HepG2 (cell line): ENCODE measurements at regions not wholly inside any gene's neighbourhood (a gene's known extent, or its start where the extent isn't known, plus 50 kb on each side); places are given as distances from the start of the nearest gene placed in this dataset.

Source experiments
- ATAC-seq: fragments of 200-7000 bp; cut with Tn5 transposase; 3 replicates; pipeline ENCODE4 v1.9.1; 2020; ENCODE audit warnings: mild to moderate bottlenecking, moderate library complexity
- BruUV-seq: library from RNA; stranded (reverse); fragments of 400-500 nt; replicated peaks from 2 replicates; lab custom pipeline; 2021; lab: Mats Ljungman, UMichigan
- CTCF ChIA-PET: fragments of 300-600 bp; formaldehyde crosslinking; extraction: SDS; loops from one replicate; lab custom pipeline; 2021; ENCODE audit warnings: low total read pairs, inconsistent platforms, low intra/inter-chr PET ratio; lab: Yijun Ruan, JAX
- POLR2A ChIA-PET: fragments of 350-600 bp; sonication (Branson Sonifier 250); formaldehyde crosslinking; loops from one replicate; lab custom pipeline; 2020; ENCODE audit warnings: antibody characterized with exemption, inconsistent platforms; lab: Yijun Ruan, JAX
- DNase-seq: peaks from one replicate; pipeline ENCODE4 v3.0.0-alpha.2; 2015; ENCODE audit warnings: low spot score
- FAIRE-seq: peaks from 3 replicates; lab custom pipeline; 2011; peaks lifted over from hg19 to GRCh38; lab: Jason Lieb, UNC
- H2AFZ ChIP-seq: one replicate; pipeline ENCODE4 v1.6.1; 2011; ENCODE audit warnings: low read length, inconsistent platforms
- H3K27ac ChIP-seq: fragments of 300-600 bp; 3 replicates; pipeline ENCODE4 v1.8.0; 2011; ENCODE audit warnings: mixed run types, mild to moderate bottlenecking, mixed read lengths, low read length, inconsistent platforms; ENCODE audit not compliant: insufficient read depth; ENCODE audit errors: extremely low read length
- H3K27me3 ChIP-seq, 2 experiments: fragments of 200-600 bp in 1 of 2; 2 replicates in 1 of 2; 3 replicates in 1 of 2; pipeline versions ENCODE4 v1.6.0 to v1.8.0; 2011; ENCODE audit warnings: low read length in 2 of 2, mild to moderate bottlenecking in 2 of 2, moderate library complexity in 2 of 2, inconsistent platforms in 1 of 2; ENCODE audit not compliant: insufficient read depth in 2 of 2, control insufficient read depth in 1 of 2
- H3K36me3 ChIP-seq, 2 experiments: fragments of 200-600 bp in 1 of 2; replicated peaks in 1 of 2; 2 replicates in 1 of 2; 3 replicates in 1 of 2; pipeline versions ENCODE4 v1.5.1 to v1.8.0; 2011; ENCODE audit warnings: low read length in 2 of 2, inconsistent platforms in 1 of 2; ENCODE audit not compliant: insufficient read depth in 2 of 2, control insufficient read depth in 1 of 2
- H3K4me1 ChIP-seq: 2 replicates; pipeline ENCODE4 v1.5.1; 2012; ENCODE audit warnings: low read length, inconsistent platforms; ENCODE audit not compliant: insufficient read depth
- H3K4me2 ChIP-seq: 2 replicates; pipeline ENCODE4 v1.6.0; 2011; ENCODE audit warnings: low read depth, low read length, inconsistent platforms
- H3K4me3 ChIP-seq, 3 experiments: fragments of 200-600 bp in 1 of 3; sonication (generic), shearing (Covaris generic) in 1 of 3; replicated peaks in 1 of 3; 2 replicates each; pipeline ENCODE4 v1.5.1; 2011 to 2016; ENCODE audit warnings: low read length in 3 of 3, inconsistent platforms in 2 of 3, low read depth in 2 of 3, mild to moderate bottlenecking in 2 of 3, control low read depth in 1 of 3, mixed read lengths in 1 of 3; ENCODE audit not compliant: insufficient read depth in 1 of 3
- H3K79me2 ChIP-seq: one replicate; pipeline ENCODE4 v1.6.1; 2011; ENCODE audit warnings: low read length, inconsistent platforms; ENCODE audit not compliant: insufficient read depth
- H3K9ac ChIP-seq: 2 replicates; pipeline ENCODE4 v1.6.0; 2011; ENCODE audit warnings: mild to moderate bottlenecking, low read depth, low read length, inconsistent platforms; ENCODE audit not compliant: insufficient read depth
- H3K9me3 ChIP-seq: 2 replicates; pipeline ENCODE4 v1.5.1; 2012; ENCODE audit warnings: mild to moderate bottlenecking, low read length
- H4K20me1 ChIP-seq: 2 replicates; pipeline ENCODE4 v1.6.0; 2011; ENCODE audit warnings: inconsistent platforms, mild to moderate bottlenecking, low read length, moderate library complexity; ENCODE audit not compliant: insufficient read depth
- ELF4 ChIP-seq: sonication (generic); formaldehyde crosslinking; IDR thresholded peaks from 2 replicates; pipeline ENCODE4 v1.5.0; 2020; ENCODE audit warnings: missing genetic modification reagents, mild to moderate bottlenecking, moderate library complexity, borderline replicate concordance
- HOXA3 ChIP-seq: sonication (generic); formaldehyde crosslinking; IDR thresholded peaks from 2 replicates; pipeline ENCODE4 v1.5.0; 2020; ENCODE audit warnings: missing genetic modification reagents
- HOXA7 ChIP-seq: sonication (generic); formaldehyde crosslinking; IDR thresholded peaks from 2 replicates; pipeline ENCODE4 v1.8.1; 2022; ENCODE audit warnings: mild to moderate bottlenecking, missing genetic modification reagents, moderate library complexity
- JDP2 ChIP-seq: sonication (generic); formaldehyde crosslinking; IDR thresholded peaks from 2 replicates; pipeline ENCODE4 v1.8.1; 2022; ENCODE audit warnings: missing genetic modification reagents, borderline replicate concordance
- MBNL3 ChIP-seq: fragments of 250-450 bp; sonication (Bioruptor Pico); conservative IDR thresholded peaks from 2 replicates; pipeline ENCODE4 v1.8.0; 2022; ENCODE audit warnings: mild to moderate bottlenecking, inconsistent platforms
- MTA1 ChIP-seq: sonication (generic); formaldehyde crosslinking; IDR thresholded peaks from 2 replicates; pipeline ENCODE4 v1.4.0; 2020; ENCODE audit warnings: missing genetic modification reagents, mild to moderate bottlenecking, borderline replicate concordance
- NCOA1 ChIP-seq: sonication (generic); formaldehyde crosslinking; IDR thresholded peaks from 2 replicates; pipeline ENCODE4 v1.9.0; 2021; ENCODE audit warnings: missing genetic modification reagents
- SIN3A ChIP-seq: IDR thresholded peaks from 2 replicates; pipeline ENCODE4 v1.6.1; 2011; ENCODE audit warnings: low read depth, mild to moderate bottlenecking, control low read depth, low read length, borderline replicate concordance
- TGIF2 ChIP-seq: IDR thresholded peaks from 2 replicates; pipeline ENCODE4 v1.6.1; 2016; ENCODE audit warnings: control low read depth, missing compliant biosample characterization
- TRIM24 ChIP-seq: sonication (generic); formaldehyde crosslinking; IDR thresholded peaks from 2 replicates; pipeline ENCODE4 v1.8.0; 2022; ENCODE audit warnings: mild to moderate bottlenecking, missing genetic modification reagents
- WGBS: methylation state at CpG from one replicate; pipeline ENCODE4 v1.1.6; 2017; ENCODE audit warnings: low lambda C conversion rate; 5-methylcytosine and 5-hydroxymethylcytosine counted together
- in situ Hi-C: cut with HindIII; loops from 2 replicates; pipeline ENCODE4 v1.10.0; 2017; ENCODE audit warnings: low pct_unique_long_range_greater_than_20kb; ENCODE audit not compliant: extremely low pct_ligation_motif_present
- intact Hi-C: fragments of 100-400 bp; cut with micrococcal nuclease; formaldehyde crosslinking; loops from one replicate; pipeline ENCODE4 v1.10.0; 2022; ENCODE audit not compliant: unreplicated experiment
- TF ChIP-seq, protein P1 (sequence below): IDR thresholded peaks from 2 replicates; pipeline ENCODE4 v1.4.0; 2020; ENCODE audit warnings: mild to moderate bottlenecking, missing genetic modification reagents
- TF ChIP-seq, protein P2 (sequence below): IDR thresholded peaks from 2 replicates; pipeline ENCODE4 v1.6.1; 2016; ENCODE audit warnings: missing compliant biosample characterization, missing genetic modification reagents, borderline replicate concordance

GRCh38 chr18:38634117-38634516 lies 1068.5 kb upstream of the CELF4 start:
- 0% methylated on average over 2 of the region's 2 CpGs for WGBS
- no peaks in the 10 kb centered on the region for H3K9me3 ChIP-seq
- no peak overlapping the region for H3K4me2 ChIP-seq
- no peaks in the 10 kb centered on the region; a peak in 1 of 5 replicates for H3K27me3 ChIP-seq
- FAIRE-seq (no peak), ATAC-seq (no peak), DNase-seq (no peak)
- BruUV-seq, result no TSS peak
- ChIA-PET CTCF (no interaction called here), POLR2A (no interaction called here)
- no peaks in the 10 kb centered on the region for H4K20me1 ChIP-seq
- no peaks in the 10 kb centered on the region for H3K36me3 ChIP-seq
- in situ Hi-C loops, result no loop called here
- no peak overlapping the region for H3K9ac ChIP-seq
- TF ChIP-seq ELF4 (CRISPR knock-in tag) (no peak), HOXA7 (CRISPR knock-in tag) (no peak), NCOA1 (CRISPR knock-in tag) (no peak)
- no peak overlapping the region for H2AFZ ChIP-seq
- H3K4me3 ChIP-seq, result no peak overlapping the region
- H3K79me2 ChIP-seq, result no peaks in the 10 kb centered on the region
- H3K27ac ChIP-seq, result no peak overlapping the region
- H3K4me1 ChIP-seq, result no peaks in the 10 kb centered on the region
- intact Hi-C loops, result no loop called here

- H3K27me3 ChIP-seq, result no peaks in the 10 kb centered on the region; a peak in 1 of 5 replicates
- DNase-seq (no peak), ATAC-seq (no peak), FAIRE-seq (no peak)
- WGBS, result 0% methylated on average over 1 of the region's 1 CpG
- H3K9me3 ChIP-seq, result no peaks in the 10 kb centered on the region
- ChIA-PET CTCF (no interaction called here), POLR2A (no interaction called here)
- BruUV-seq, result no TSS peak
- no peak overlapping the region for H2AFZ ChIP-seq
- no peak overlapping the region for H3K9ac ChIP-seq
- no peaks in the 10 kb centered on the region for H3K4me1 ChIP-seq
- H3K27ac ChIP-seq, result no peak overlapping the region
- H3K4me3 ChIP-seq, result no peak overlapping the region
- intact Hi-C loops (no loop called here), in situ Hi-C loops (no loop called here)
- no peaks in the 10 kb centered on the region for H3K36me3 ChIP-seq
- TF ChIP-seq, protein P1, sequence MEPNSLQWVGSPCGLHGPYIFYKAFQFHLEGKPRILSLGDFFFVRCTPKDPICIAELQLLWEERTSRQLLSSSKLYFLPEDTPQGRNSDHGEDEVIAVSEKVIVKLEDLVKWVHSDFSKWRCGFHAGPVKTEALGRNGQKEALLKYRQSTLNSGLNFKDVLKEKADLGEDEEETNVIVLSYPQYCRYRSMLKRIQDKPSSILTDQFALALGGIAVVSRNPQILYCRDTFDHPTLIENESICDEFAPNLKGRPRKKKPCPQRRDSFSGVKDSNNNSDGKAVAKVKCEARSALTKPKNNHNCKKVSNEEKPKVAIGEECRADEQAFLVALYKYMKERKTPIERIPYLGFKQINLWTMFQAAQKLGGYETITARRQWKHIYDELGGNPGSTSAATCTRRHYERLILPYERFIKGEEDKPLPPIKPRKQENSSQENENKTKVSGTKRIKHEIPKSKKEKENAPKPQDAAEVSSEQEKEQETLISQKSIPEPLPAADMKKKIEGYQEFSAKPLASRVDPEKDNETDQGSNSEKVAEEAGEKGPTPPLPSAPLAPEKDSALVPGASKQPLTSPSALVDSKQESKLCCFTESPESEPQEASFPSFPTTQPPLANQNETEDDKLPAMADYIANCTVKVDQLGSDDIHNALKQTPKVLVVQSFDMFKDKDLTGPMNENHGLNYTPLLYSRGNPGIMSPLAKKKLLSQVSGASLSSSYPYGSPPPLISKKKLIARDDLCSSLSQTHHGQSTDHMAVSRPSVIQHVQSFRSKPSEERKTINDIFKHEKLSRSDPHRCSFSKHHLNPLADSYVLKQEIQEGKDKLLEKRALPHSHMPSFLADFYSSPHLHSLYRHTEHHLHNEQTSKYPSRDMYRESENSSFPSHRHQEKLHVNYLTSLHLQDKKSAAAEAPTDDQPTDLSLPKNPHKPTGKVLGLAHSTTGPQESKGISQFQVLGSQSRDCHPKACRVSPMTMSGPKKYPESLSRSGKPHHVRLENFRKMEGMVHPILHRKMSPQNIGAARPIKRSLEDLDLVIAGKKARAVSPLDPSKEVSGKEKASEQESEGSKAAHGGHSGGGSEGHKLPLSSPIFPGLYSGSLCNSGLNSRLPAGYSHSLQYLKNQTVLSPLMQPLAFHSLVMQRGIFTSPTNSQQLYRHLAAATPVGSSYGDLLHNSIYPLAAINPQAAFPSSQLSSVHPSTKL (CRISPR knock-in tag), result no peak
- TF ChIP-seq TRIM24 (CRISPR knock-in tag) (no peak), MTA1 (CRISPR knock-in tag) (no peak), ELF4 (CRISPR knock-in tag) (no peak), JDP2 (CRISPR knock-in tag) (no peak), SIN3A (no peak), TGIF2 (CRISPR knock-in tag) (no peak), MBNL3 (CRISPR knock-in tag) (no peak), HOXA3 (no peak)
- TF ChIP-seq, protein P2, sequence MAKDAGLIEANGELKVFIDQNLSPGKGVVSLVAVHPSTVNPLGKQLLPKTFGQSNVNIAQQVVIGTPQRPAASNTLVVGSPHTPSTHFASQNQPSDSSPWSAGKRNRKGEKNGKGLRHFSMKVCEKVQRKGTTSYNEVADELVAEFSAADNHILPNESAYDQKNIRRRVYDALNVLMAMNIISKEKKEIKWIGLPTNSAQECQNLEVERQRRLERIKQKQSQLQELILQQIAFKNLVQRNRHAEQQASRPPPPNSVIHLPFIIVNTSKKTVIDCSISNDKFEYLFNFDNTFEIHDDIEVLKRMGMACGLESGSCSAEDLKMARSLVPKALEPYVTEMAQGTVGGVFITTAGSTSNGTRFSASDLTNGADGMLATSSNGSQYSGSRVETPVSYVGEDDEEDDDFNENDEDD (CRISPR knock-in tag), result no peak
- H3K4me2 ChIP-seq, result no peak overlapping the region
- no peaks in the 10 kb centered on the region for H3K79me2 ChIP-seq
- H4K20me1 ChIP-seq, result no peaks in the 10 kb centered on the region
Measured at GRCh38 chr18:38633333-38633732, 1067.7 kb upstream of the CELF4 start.
